AG04449 (cell line): ENCODE measurements at regions not wholly inside any gene's neighbourhood (a gene's known extent, or its start where the extent isn't known, plus 50 kb on each side); places are given as distances from the start of the nearest gene placed in this dataset.

Experiments used
- CTCF ChIA-PET: fragments of 350-600 bp; formaldehyde crosslinking; extraction: SDS; loops from one replicate; lab custom pipeline; 2021; ENCODE audit warnings: antibody characterized with exemption; lab: Yijun Ruan, JAX
- POLR2A ChIA-PET: fragments of 400-600, 350-600 bp; formaldehyde crosslinking; extraction: SDS; loops from one replicate; lab custom pipeline; 2020; ENCODE audit warnings: antibody characterized with exemption, inconsistent platforms; lab: Yijun Ruan, JAX
- DNase-seq: peaks from one replicate; pipeline ENCODE4 v3.0.0-alpha.2; 2010; ENCODE audit warnings: low read depth, low spot score
- H3K4me3 ChIP-seq: 2 replicates; pipeline ENCODE4 v1.5.1; 2011; ENCODE audit warnings: low read depth, mild to moderate bottlenecking, control low read depth, low read length
- TF ChIP-seq, protein P1 (sequence below): IDR thresholded peaks from one replicate; pipeline ENCODE4 v1.5.1; 2011; ENCODE audit warnings: mild to moderate bottlenecking, moderate library complexity, low read length, control low read depth, inconsistent platforms; ENCODE audit not compliant: insufficient read depth; ENCODE audit errors: missing control alignments

DNA sequence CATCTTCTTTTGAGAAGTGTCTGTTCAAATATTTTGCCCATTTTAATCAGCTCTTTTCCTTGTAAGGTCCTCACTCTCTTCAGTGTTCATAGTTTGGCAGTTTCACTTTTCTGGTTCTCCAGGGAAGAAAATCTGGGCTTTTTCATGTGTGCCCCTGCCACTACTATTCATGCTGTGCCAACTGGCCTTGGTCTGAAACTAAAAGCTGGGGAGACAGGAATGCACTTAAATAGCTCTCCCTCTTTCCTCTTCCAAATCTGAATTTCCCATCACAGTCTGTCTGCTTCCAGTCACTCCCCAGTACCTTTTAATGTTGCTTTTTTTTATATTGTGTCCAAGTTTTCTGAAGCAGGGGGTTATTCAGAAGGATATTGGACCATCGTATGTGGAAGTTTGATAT lies 574.3 kb upstream of the POU3F3 start:
- CTCF ChIA-PET = no interaction called here
- TF ChIP-seq, protein P1, sequence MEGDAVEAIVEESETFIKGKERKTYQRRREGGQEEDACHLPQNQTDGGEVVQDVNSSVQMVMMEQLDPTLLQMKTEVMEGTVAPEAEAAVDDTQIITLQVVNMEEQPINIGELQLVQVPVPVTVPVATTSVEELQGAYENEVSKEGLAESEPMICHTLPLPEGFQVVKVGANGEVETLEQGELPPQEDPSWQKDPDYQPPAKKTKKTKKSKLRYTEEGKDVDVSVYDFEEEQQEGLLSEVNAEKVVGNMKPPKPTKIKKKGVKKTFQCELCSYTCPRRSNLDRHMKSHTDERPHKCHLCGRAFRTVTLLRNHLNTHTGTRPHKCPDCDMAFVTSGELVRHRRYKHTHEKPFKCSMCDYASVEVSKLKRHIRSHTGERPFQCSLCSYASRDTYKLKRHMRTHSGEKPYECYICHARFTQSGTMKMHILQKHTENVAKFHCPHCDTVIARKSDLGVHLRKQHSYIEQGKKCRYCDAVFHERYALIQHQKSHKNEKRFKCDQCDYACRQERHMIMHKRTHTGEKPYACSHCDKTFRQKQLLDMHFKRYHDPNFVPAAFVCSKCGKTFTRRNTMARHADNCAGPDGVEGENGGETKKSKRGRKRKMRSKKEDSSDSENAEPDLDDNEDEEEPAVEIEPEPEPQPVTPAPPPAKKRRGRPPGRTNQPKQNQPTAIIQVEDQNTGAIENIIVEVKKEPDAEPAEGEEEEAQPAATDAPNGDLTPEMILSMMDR = no peak
- POLR2A ChIA-PET = no interaction called here
- H3K4me3 ChIP-seq = no peak overlapping the region
- DNase-seq = no peak

DNA sequence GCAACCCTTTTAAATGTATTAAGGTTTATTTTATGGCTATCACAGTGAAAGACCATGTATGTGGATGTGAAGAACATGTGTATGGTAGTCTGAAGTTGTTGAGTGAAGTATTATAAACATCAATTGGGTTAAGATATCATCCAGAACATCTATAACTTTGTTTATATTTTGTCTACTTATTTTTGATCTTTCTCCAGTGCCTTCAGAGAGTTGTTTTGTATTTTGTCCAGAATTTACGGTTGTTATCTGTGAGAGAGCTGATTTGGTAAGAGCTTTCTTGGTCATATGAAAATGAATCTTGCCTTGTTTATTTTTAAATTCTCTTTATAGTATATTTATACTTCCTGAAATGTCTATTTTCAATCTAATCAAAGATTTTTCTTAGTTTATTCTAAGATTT lies 573.7 kb upstream of the POU3F3 start:
- ChIA-PET POLR2A (no interaction called here), CTCF (no interaction called here)
- TF ChIP-seq, protein P1 = no peak

DNA sequence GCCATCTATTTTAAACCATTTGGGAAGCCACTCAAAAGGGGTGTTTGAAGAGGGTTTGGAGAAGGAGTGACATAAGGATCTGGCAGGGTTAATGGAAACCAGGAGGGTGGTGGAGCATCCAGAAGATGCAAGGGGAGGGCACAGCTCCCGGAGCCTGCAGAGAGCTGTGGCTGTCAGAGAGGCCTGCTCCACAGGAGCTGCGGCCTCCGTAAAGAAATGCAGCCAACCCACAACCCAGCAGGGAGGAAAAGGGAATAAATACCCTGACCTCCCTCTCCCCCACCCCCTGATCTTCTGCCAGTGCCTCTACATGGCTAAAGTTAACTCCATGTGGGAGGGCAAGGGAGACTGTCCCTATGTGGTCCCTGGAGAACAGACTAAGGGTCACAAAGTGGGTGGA lies 567.1 kb upstream of the POU3F3 start:
- POLR2A ChIA-PET = no interaction called here
- TF ChIP-seq, protein P1 = no peak
- H3K4me3 ChIP-seq = no peak overlapping the region
- DNase-seq = no peak
- CTCF ChIA-PET = no interaction called here

More for the DNA sequence above, 573.7 kb upstream of the POU3F3 start:
- no peak for DNase-seq
- H3K4me3 ChIP-seq = no peak overlapping the region

DNA sequence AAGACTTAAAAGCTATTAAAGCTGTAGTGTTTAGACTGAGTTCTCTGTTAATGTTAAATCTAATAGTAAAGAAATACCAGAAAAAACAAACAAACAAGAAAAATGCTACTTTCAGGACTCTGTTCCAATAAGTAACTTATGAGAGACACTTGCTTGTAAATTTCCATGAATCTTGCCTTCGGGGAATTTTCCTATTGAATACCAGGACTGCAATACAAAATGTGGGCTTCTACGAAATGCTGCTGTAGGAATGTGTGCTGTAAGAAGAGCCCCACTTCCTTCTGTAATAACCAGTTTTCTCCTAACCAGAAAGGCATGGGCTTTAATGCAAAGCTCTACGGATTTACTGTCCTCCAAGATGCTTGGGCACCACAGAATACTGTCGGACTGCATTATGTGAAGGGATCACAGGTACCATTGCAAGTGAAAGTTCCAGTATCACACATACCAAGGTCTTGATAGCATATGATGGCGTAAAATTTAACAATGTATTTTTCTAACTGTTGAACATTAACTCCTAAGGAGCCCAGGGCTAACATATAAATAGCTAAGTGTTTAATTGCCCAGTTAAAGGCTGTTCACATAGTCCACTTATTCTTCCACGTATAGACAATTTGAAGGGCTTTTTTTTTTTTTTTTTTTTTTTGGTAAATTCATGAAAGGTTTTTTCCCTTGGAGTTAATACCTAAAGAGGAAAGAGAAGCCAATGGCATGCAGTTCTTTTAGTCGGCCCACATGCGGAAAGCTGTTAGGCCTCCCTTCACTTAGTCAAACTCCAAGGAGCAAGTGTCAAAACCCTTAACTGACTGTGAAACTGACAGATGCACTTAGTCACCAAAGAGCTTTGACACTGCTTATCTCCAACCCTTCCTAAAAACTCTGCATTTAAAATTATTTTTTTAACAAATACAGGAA lies 564.0 kb upstream of the POU3F3 start:
- ChIA-PET POLR2A (no interaction called here), CTCF (no interaction called here)
- TF ChIP-seq, protein P1 = no peak
- H3K4me3 ChIP-seq = no peak overlapping the region
- DNase-seq = no peak

DNA sequence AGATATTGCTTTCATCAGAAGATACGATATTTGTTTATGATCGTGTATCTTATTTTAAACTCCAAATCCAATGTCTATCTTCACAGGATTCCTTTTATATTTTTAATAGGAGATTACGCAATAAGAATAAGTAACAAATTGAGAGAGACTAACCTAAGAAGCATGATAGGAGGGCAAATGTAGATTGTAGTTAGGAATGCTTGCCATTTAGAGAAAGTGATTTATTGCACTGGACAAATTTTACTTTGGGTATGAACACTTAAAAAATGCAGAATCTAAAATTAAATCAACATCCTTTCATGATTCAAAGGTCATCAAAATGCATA lies 563.4 kb upstream of the POU3F3 start:
- no peak for DNase-seq
- TF ChIP-seq, protein P1 = no peak
- CTCF ChIA-PET = no interaction called here
- POLR2A ChIA-PET = no interaction called here
- no peak overlapping the region for H3K4me3 ChIP-seq

DNA sequence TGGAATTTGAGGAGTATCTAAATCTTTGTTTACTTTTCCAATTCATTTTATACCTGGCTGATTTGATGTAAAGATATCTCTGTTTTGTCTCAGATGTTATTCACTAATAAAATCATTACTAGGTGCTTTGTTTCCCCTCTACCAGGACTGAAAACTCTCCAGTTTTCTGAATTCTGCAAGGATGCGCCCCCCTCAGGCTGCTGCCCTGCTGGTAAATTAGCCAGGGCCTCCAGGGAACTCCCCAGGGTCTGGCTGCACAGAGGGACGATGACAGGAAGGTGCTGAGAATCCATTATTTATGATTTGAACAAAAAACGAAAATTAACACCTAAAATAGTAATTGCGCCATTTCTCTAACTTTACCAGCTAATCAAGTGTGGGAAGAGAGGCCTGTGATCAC lies 541.2 kb upstream of the POU3F3 start:
- H3K4me3 ChIP-seq = no peak overlapping the region
- no peak for DNase-seq
- TF ChIP-seq, protein P1 = no peak
- POLR2A ChIA-PET = no interaction called here
- CTCF ChIA-PET = no interaction called here
